GM12891 (cell line): ENCODE measurements at regions not wholly inside any gene's neighbourhood (a gene's known extent, or its start where the extent isn't known, plus 50 kb on each side); places are given as distances from the start of the nearest gene placed in this dataset.

Experiments used
- POLR2A ChIP-seq: IDR thresholded peaks from 2 replicates; pipeline ENCODE4 v1.6.1; 2011; ENCODE audit warnings: low read depth, low read length, control low read depth
- POLR2AphosphoS5 ChIP-seq: IDR thresholded peaks from 2 replicates; pipeline ENCODE4 v1.6.1; 2011; ENCODE audit warnings: low read depth, low read length, control low read depth
- POU2F2 ChIP-seq: IDR thresholded peaks from 2 replicates; pipeline ENCODE4 v1.6.1; 2011; ENCODE audit warnings: low read depth, mild to moderate bottlenecking, control low read depth, low read length, moderate library complexity
- SPI1 ChIP-seq: IDR thresholded peaks from 2 replicates; pipeline ENCODE4 v1.6.1; 2011; ENCODE audit warnings: low read depth, low read length, control low read depth
- TAF1 ChIP-seq: IDR thresholded peaks from 2 replicates; pipeline ENCODE4 v1.6.1; 2011; ENCODE audit warnings: low read depth, low read length, control low read depth

- TF ChIP-seq SPI1: no peak
- TF ChIP-seq POLR2A: no peak
- no peak for TF ChIP-seq POU2F2
- no peak for TF ChIP-seq TAF1
- TF ChIP-seq POLR2AphosphoS5: no peak
Measured at GRCh38 chr13:99118179-99118578, 82.5 kb upstream of the UBAC2 start.
